Muscle of back (tissue), 3 donors: ENCODE measurements at regions not wholly inside any gene's neighbourhood (a gene's known extent, or its start where the extent isn't known, plus 50 kb on each side); places are given as distances from the start of the nearest gene placed in this dataset.

Experiments
- DNase-seq, 3 donors: peaks; one replicate each; pipeline versions ENCODE4 v3.0.0 to v3.0.0-alpha.2; 2013

GRCh38 chr10:94043431-94043990, 49.8 kb downstream of the PLCE1 start:
- no peak for DNase-seq

GRCh38 chr10:94046098-94046497, 52.4 kb downstream of the PLCE1 start:
- DNase-seq: peak in 1 of 3 donors; percentile 53

GRCh38 chr10:94047293-94047692, 53.6 kb downstream of the PLCE1 start:
- no peak for DNase-seq

GRCh38 chr10:94049911-94050310, 56.2 kb downstream of the PLCE1 start:
- DNase-seq: no peak

GRCh38 chr10:94052281-94052680, 58.5 kb downstream of the PLCE1 start:
- peak in 1 of 3 donors; percentile 62 for DNase-seq

GRCh38 chr10:94052866-94053791, 59.4 kb downstream of the PLCE1 start:
- DNase-seq: peak; percentile 22 to 85 (median 73)

- DNase-seq: no peak
These were observed 65.6 kb downstream of the PLCE1 start for GRCh38 chr10:94059178-94059883.

- DNase-seq: no peak
These were observed 67.3 kb downstream of the PLCE1 start for GRCh38 chr10:94061026-94061425.

GRCh38 chr10:94062611-94063010, 68.9 kb downstream of the PLCE1 start:
- DNase-seq: no peak

GRCh38 chr10:94065362-94065761, 71.6 kb downstream of the PLCE1 start:
- DNase-seq: no peak

GRCh38 chr10:94065787-94066186, 72.1 kb downstream of the PLCE1 start:
- DNase-seq: no peak

- DNase-seq: peak; percentile 61 to 80 (median 76)
These were observed 72.7 kb downstream of the PLCE1 start for GRCh38 chr10:94066411-94066810.

- DNase-seq: no peak
These were observed 76.2 kb downstream of the PLCE1 start for GRCh38 chr10:94069884-94070283.

GRCh38 chr10:94074462-94074861, 80.7 kb downstream of the PLCE1 start:
- DNase-seq: no peak

- peak in 1 of 3 donors; percentile 57 for DNase-seq
These were observed 81.8 kb downstream of the PLCE1 start for GRCh38 chr10:94075506-94075905.

GRCh38 chr10:94076325-94076841, 82.7 kb downstream of the PLCE1 start:
- DNase-seq: peak; percentile 72 to 93 (median 82)

GRCh38 chr10:94077042-94077441, 83.3 kb downstream of the PLCE1 start:
- DNase-seq: no peak

- no peak for DNase-seq
These were observed 86.4 kb downstream of the PLCE1 start for GRCh38 chr10:94080108-94080507.

GRCh38 chr10:94083662-94084265, 90.0 kb downstream of the PLCE1 start:
- DNase-seq: peak in 2 of 3 donors; percentile 39 to 59

GRCh38 chr10:94084344-94084743, 90.6 kb downstream of the PLCE1 start:
- no peak for DNase-seq

- no peak for DNase-seq
These were observed 91.6 kb downstream of the PLCE1 start for GRCh38 chr10:94085288-94085687.
